GM12891 (cell line): ENCODE measurements at regions not wholly inside any gene's neighbourhood (a gene's known extent, or its start where the extent isn't known, plus 50 kb on each side); places are given as distances from the start of the nearest gene placed in this dataset.

Experiments
- PAX5 ChIP-seq: IDR thresholded peaks from 2 replicates; pipeline ENCODE4 v1.6.1; 2011; ENCODE audit warnings: low read length, moderate library complexity, mild to moderate bottlenecking; ENCODE audit not compliant: insufficient read depth, severe bottlenecking
- POLR2A ChIP-seq: IDR thresholded peaks from 2 replicates; pipeline ENCODE4 v1.6.1; 2011; ENCODE audit warnings: low read depth, low read length, control low read depth
- POLR2AphosphoS5 ChIP-seq: IDR thresholded peaks from 2 replicates; pipeline ENCODE4 v1.6.1; 2011; ENCODE audit warnings: low read depth, low read length, control low read depth
- POU2F2 ChIP-seq: IDR thresholded peaks from 2 replicates; pipeline ENCODE4 v1.6.1; 2011; ENCODE audit warnings: low read depth, mild to moderate bottlenecking, control low read depth, low read length, moderate library complexity
- SPI1 ChIP-seq: IDR thresholded peaks from 2 replicates; pipeline ENCODE4 v1.6.1; 2011; ENCODE audit warnings: low read depth, low read length, control low read depth
- TAF1 ChIP-seq: IDR thresholded peaks from 2 replicates; pipeline ENCODE4 v1.6.1; 2011; ENCODE audit warnings: low read depth, low read length, control low read depth

DNA sequence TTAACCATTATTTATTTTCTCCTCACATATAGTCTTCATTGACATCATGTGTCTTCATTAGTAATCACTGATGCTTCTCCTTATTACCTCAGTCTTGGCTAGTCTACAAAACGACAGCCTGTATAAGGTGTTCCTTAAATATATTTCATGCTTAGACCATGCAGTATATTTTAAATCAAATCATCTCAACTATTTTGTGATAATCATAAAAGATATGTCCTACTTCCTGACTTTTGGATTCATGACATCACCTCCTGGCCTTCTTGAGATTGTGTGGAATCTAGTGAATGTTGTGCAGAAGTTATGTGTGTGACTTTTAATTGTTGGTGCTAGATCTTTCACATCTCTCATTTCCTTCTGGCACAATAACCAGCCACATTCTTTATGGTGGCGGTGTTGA lies 1339.3 kb upstream of the C9orf72 start:
- TF ChIP-seq POLR2A (no peak), POLR2AphosphoS5 (no peak), TAF1 (no peak), PAX5 (no peak), POU2F2 (no peak), SPI1 (no peak)
